Neural progenitor cell (in vitro differentiated cells): ENCODE measurements at regions not wholly inside any gene's neighbourhood (a gene's known extent, or its start where the extent isn't known, plus 50 kb on each side); places are given as distances from the start of the nearest gene placed in this dataset.

Source experiments
- DNase-seq: peaks from one replicate; pipeline ENCODE4 v3.0.0-alpha.2; 2016; ENCODE audit warnings: low spot score
- H2AFZ ChIP-seq: fragments of 200-600 bp; sonication (generic); replicated peaks from 2 replicates; pipeline ENCODE4 v1.6.1; 2016; ENCODE audit warnings: antibody characterized with exemption
- H3F3A ChIP-seq: fragments of 200-600 bp; sonication (generic); 2 replicates; pipeline ENCODE4 v1.6.1; 2016; ENCODE audit warnings: antibody characterized with exemption, low read depth
- H3K27ac ChIP-seq: fragments of 200-600 bp; sonication (generic); 2 replicates; pipeline ENCODE4 v1.5.1; 2016; ENCODE audit warnings: mild to moderate bottlenecking
- H3K27me3 ChIP-seq: fragments of 200-600 bp; sonication (generic); 2 replicates; pipeline ENCODE4 v1.6.1; 2016; ENCODE audit warnings: mild to moderate bottlenecking, moderate library complexity
- H3K36me3 ChIP-seq: fragments of 200-600 bp; sonication (generic); 2 replicates; pipeline ENCODE4 v1.5.1; 2016
- H3K4me1 ChIP-seq: fragments of 200-600 bp; sonication (generic); 2 replicates; pipeline ENCODE4 v1.6.1; 2016; ENCODE audit warnings: mixed run types
- H3K4me2 ChIP-seq: fragments of 200-600 bp; sonication (generic); 2 replicates; pipeline ENCODE4 v1.6.1; 2016
- H3K4me3 ChIP-seq: fragments of 200-600 bp; sonication (generic); 2 replicates; pipeline ENCODE4 v1.5.1; 2016
- H3K79me2 ChIP-seq: fragments of 200-600 bp; sonication (generic); 2 replicates; pipeline ENCODE4 v1.6.1; 2016; ENCODE audit warnings: low read depth
- H3K9ac ChIP-seq: fragments of 200-600 bp; sonication (generic); 2 replicates; pipeline ENCODE4 v1.6.1; 2016
- H3K9me3 ChIP-seq: fragments of 200-600 bp; sonication (generic); 2 replicates; pipeline ENCODE4 v1.5.1; 2016; ENCODE audit warnings: low read depth
- H4K20me1 ChIP-seq: fragments of 200-600 bp; sonication (generic); 2 replicates; pipeline ENCODE4 v1.6.1; 2016; ENCODE audit warnings: low read depth
- H3K27ac Mint-ChIP-seq: 3 replicates; pipeline ENCODE4 v1.8.0; 2021; ENCODE audit warnings: mixed read lengths
- H3K27me3 Mint-ChIP-seq: 2 replicates; pipeline ENCODE4 v1.8.0; 2022; ENCODE audit warnings: low read depth, mild to moderate bottlenecking, inconsistent platforms, moderate library complexity, mixed read lengths; ENCODE audit not compliant: insufficient read depth
- H3K36me3 Mint-ChIP-seq: 3 replicates; pipeline ENCODE4 v1.8.0; 2021; ENCODE audit warnings: mixed read lengths
- H3K4me1 Mint-ChIP-seq: 3 replicates; pipeline ENCODE4 v1.8.0; 2021; ENCODE audit warnings: mixed read lengths
- H3K4me3 Mint-ChIP-seq: 3 replicates; pipeline ENCODE4 v1.8.0; 2021; ENCODE audit warnings: mild to moderate bottlenecking, moderate library complexity, mixed read lengths
- H3K9me3 Mint-ChIP-seq: 3 replicates; pipeline ENCODE4 v1.8.0; 2020; ENCODE audit warnings: mixed read lengths
- EZH2 ChIP-seq: fragments of 200-600 bp; sonication (generic); IDR thresholded peaks from 2 replicates; pipeline ENCODE4 v1.6.1; 2017; ENCODE audit warnings: antibody characterized with exemption, mild to moderate bottlenecking, moderate library complexity
- EZH2phosphoT487 ChIP-seq: fragments of 200-600 bp; sonication (generic); IDR thresholded peaks from 2 replicates; pipeline ENCODE4 v1.6.1; 2017; ENCODE audit warnings: antibody characterized with exemption
- TF ChIP-seq, protein P1 (sequence below): fragments of 200-600 bp; sonication (generic); IDR thresholded peaks from 2 replicates; pipeline ENCODE4 v1.5.1; 2017; ENCODE audit warnings: antibody characterized with exemption, mild to moderate bottlenecking

DNA sequence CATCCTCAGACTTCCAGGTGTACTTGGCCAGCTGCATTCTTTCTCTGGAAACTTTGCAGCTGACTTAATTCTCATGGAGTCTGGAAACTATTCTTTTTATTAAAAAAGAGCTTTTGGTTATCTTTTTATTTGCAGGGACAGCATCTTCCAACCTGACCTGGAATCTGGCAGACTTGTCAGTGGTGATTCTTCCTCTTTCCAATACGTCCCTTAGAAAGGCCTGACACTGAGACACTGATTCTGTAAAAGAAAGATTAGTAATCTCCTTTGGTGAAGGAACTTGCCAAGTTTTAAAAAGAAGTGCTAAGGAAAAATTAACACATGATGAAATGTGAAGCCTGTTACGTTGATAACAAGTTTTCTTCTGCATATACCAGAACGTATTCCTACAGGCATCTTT, 440.9 kb upstream of the RAG2 start:
- TF ChIP-seq EZH2 (no peak), EZH2phosphoT487 (no peak)
- TF ChIP-seq, protein P1, sequence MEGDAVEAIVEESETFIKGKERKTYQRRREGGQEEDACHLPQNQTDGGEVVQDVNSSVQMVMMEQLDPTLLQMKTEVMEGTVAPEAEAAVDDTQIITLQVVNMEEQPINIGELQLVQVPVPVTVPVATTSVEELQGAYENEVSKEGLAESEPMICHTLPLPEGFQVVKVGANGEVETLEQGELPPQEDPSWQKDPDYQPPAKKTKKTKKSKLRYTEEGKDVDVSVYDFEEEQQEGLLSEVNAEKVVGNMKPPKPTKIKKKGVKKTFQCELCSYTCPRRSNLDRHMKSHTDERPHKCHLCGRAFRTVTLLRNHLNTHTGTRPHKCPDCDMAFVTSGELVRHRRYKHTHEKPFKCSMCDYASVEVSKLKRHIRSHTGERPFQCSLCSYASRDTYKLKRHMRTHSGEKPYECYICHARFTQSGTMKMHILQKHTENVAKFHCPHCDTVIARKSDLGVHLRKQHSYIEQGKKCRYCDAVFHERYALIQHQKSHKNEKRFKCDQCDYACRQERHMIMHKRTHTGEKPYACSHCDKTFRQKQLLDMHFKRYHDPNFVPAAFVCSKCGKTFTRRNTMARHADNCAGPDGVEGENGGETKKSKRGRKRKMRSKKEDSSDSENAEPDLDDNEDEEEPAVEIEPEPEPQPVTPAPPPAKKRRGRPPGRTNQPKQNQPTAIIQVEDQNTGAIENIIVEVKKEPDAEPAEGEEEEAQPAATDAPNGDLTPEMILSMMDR = no peak
- H3K27me3 Mint-ChIP-seq = no peaks in the 10 kb centered on the region

DNA sequence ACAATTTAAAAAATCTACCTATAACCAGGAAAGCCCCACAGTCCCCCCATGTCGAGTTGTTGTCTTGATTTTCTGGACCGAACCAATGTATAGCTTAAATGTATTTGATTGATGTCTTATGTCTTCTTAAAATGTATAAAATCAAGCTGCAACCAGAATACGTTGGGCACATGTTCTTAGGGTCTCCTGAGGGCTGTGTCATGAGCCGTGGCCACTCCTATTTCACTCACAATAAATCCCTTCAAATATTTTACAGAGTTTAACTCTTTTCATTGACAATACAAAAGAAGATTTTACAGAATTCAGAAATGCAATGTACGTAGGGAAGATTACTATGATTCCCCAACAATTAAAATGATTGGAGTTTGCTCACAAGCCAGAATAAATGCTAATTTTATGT, 428.7 kb upstream of the RAG2 start:
- Mint-ChIP-seq H3K4me3 (no peak overlapping the region), H3K36me3 (no peaks in the 10 kb centered on the region), H3K27ac (no peak overlapping the region), H3K9me3 (no peaks in the 10 kb centered on the region), H3K4me1 (peaks cover 4% of the 10 kb centered on the region), H3K27me3 (no peaks in the 10 kb centered on the region)
- no peak overlapping the region for H3K27ac ChIP-seq
- no peaks in the 10 kb centered on the region for H3K79me2 ChIP-seq
- H4K20me1 ChIP-seq = no peaks in the 10 kb centered on the region
- H3K4me3 ChIP-seq = no peak overlapping the region
- H3K27me3 ChIP-seq = no peaks in the 10 kb centered on the region
- TF ChIP-seq EZH2phosphoT487 = no peak
- TF ChIP-seq, protein P1 = no peak
- TF ChIP-seq EZH2 = no peak
- no peaks in the 10 kb centered on the region for H3K9me3 ChIP-seq
- no peak overlapping the region for H3K4me2 ChIP-seq
- peaks cover 6% of the 10 kb centered on the region for H3K4me1 ChIP-seq
- H2AFZ ChIP-seq = no peak overlapping the region
- H3K36me3 ChIP-seq = no peaks in the 10 kb centered on the region
- no peak for DNase-seq
- H3F3A ChIP-seq = no peaks in the 10 kb centered on the region
- H3K9ac ChIP-seq = no peak overlapping the region

More for the DNA sequence above, 440.9 kb upstream of the RAG2 start:
- no peaks in the 10 kb centered on the region for H3K36me3 ChIP-seq
- H4K20me1 ChIP-seq = no peaks in the 10 kb centered on the region
- no peak overlapping the region for H3K27ac ChIP-seq
- H3K4me1 Mint-ChIP-seq = no peaks in the 10 kb centered on the region
- no peaks in the 10 kb centered on the region for H3K36me3 Mint-ChIP-seq
- H3K9ac ChIP-seq = no peak overlapping the region
- no peaks in the 10 kb centered on the region for H3K79me2 ChIP-seq
- no peak overlapping the region for H3K4me2 ChIP-seq
- no peak overlapping the region for H2AFZ ChIP-seq
- H3K27me3 ChIP-seq = no peaks in the 10 kb centered on the region
- peaks cover 7% of the 10 kb centered on the region for H3K4me1 ChIP-seq
- H3F3A ChIP-seq = no peaks in the 10 kb centered on the region
- no peak overlapping the region for H3K27ac Mint-ChIP-seq
- no peak overlapping the region for H3K4me3 Mint-ChIP-seq
- DNase-seq = no peak
- no peak overlapping the region for H3K4me3 ChIP-seq
- H3K9me3 ChIP-seq = no peaks in the 10 kb centered on the region
- no peaks in the 10 kb centered on the region for H3K9me3 Mint-ChIP-seq

DNA sequence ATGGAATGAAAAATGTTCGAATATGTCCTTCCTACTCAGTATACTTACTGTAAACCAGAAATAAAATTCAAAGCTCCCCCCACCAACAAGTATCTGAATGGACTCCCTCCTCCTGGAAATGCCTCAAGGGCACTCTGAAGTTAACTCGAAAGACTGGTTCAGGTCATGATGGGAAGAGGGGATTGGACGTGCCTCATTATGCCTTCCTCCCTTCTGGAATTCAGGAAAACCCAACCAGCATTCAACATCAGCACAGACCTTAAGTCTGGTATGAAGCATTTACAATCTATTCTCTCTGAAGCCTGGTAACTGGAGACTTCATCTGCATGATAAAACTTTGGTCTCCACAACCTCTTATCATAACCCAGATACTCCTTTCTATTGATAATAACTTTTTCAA, 428.3 kb upstream of the RAG2 start:
- no peak overlapping the region for H3K4me3 Mint-ChIP-seq
- Histone ChIP-seq H3K9ac (no peak overlapping the region), H2AFZ (no peak overlapping the region), H3F3A (no peaks in the 10 kb centered on the region), H3K9me3 (no peaks in the 10 kb centered on the region), H3K27ac (no peak overlapping the region), H3K79me2 (no peaks in the 10 kb centered on the region), H3K4me2 (no peak overlapping the region), H3K4me3 (no peak overlapping the region), H3K27me3 (no peaks in the 10 kb centered on the region), H3K36me3 (no peaks in the 10 kb centered on the region), H3K4me1 (peaks cover 6% of the 10 kb centered on the region), H4K20me1 (no peaks in the 10 kb centered on the region)
- TF ChIP-seq EZH2 (no peak), EZH2phosphoT487 (no peak)
- H3K36me3 Mint-ChIP-seq = no peaks in the 10 kb centered on the region
- peaks cover 4% of the 10 kb centered on the region for H3K4me1 Mint-ChIP-seq
- no peaks in the 10 kb centered on the region for H3K27me3 Mint-ChIP-seq
- H3K27ac Mint-ChIP-seq = no peak overlapping the region
- H3K9me3 Mint-ChIP-seq = no peaks in the 10 kb centered on the region
- no peak for DNase-seq

DNA sequence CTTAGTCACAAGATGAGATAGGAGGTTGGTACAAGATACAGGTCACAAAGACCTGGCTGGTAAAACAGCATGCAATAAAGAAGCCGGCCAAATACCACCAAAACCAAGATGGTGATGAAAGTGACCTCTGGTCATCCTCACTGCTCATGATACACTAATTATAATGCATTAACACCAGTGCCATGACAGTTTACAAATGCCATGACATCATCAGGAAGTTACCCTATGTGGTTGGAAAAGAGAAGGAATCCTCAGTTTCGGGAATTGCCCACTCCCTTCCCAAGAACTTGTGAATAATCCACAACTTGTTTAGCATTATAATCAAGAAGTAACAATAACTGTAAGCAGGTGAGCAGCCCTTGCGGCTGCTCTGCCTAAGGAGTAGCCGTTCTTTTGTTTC, 408.5 kb upstream of the RAG2 start:
- no peaks in the 10 kb centered on the region for H3K27me3 ChIP-seq
- H2AFZ ChIP-seq = no peak overlapping the region
- H3K4me1 ChIP-seq = no peaks in the 10 kb centered on the region
- H3F3A ChIP-seq = no peaks in the 10 kb centered on the region
- H4K20me1 ChIP-seq = no peaks in the 10 kb centered on the region
- Mint-ChIP-seq H3K27me3 (peaks cover 3% of the 10 kb centered on the region), H3K4me3 (no peak overlapping the region), H3K36me3 (no peaks in the 10 kb centered on the region), H3K9me3 (no peaks in the 10 kb centered on the region), H3K4me1 (no peaks in the 10 kb centered on the region), H3K27ac (no peak overlapping the region)
- H3K79me2 ChIP-seq = no peaks in the 10 kb centered on the region
- no peak overlapping the region for H3K4me3 ChIP-seq
- no peaks in the 10 kb centered on the region for H3K36me3 ChIP-seq
- no peak for TF ChIP-seq EZH2phosphoT487
- no peak for TF ChIP-seq EZH2
- TF ChIP-seq, protein P1 = no peak
- H3K27ac ChIP-seq = no peak overlapping the region
- no peak overlapping the region for H3K9ac ChIP-seq
- H3K4me2 ChIP-seq = no peak overlapping the region
- DNase-seq = no peak
- H3K9me3 ChIP-seq = peaks cover 5% of the 10 kb centered on the region
